NCI-H2196 (cell line): ENCODE measurements at regions not wholly inside any gene's neighbourhood (a gene's known extent, or its start where the extent isn't known, plus 50 kb on each side); places are given as distances from the start of the nearest gene placed in this dataset.
"Not testable (repeated sequence)": the region's sequence is repeated elsewhere in the genome, so short reads cannot be mapped to it uniquely, and the experiment has no call there.

Experiments
- DNase-seq: peaks from one replicate; lab custom pipeline; 2025; ENCODE audit not compliant: unreplicated experiment; lab: John Stamatoyannopoulos, UW

DNA sequence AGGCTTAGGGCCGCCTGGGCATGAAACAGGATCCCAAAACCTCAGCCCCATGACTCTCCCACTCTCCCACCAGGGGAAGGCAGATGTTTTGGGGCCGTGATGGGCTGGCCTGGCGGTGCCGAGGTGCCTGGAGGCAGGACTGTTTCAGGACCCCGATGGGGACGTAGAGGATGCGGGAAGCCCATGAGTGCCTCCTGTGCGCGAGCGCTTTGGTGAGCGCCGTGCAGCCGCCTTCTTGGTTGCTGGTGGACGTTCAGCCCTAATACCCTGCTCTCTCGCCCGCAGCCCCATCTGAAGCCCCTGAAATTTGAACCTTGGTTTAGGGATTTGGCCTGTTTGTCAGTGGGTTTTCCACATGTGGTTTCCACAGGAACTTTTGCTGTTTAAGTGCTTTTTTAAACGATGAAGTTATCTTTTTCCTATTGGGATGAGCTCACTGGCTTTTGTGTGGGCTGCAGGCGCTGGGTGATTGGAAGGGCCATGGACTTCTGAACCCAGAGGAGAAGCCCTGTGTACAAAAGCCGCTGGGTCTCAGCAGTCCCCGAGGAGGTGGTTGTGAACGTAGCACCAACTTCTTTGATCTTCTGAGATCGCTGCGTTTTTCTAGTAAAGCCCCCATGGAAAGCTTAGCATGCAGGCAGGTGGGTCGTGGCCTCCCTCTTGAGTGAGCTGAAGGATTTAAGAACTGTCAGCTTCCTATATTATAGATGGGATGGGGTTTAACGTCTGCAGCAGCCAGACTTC, 145.7 kb downstream of the NPIPB11 start:
- not testable (repeated sequence) for DNase-seq

DNA sequence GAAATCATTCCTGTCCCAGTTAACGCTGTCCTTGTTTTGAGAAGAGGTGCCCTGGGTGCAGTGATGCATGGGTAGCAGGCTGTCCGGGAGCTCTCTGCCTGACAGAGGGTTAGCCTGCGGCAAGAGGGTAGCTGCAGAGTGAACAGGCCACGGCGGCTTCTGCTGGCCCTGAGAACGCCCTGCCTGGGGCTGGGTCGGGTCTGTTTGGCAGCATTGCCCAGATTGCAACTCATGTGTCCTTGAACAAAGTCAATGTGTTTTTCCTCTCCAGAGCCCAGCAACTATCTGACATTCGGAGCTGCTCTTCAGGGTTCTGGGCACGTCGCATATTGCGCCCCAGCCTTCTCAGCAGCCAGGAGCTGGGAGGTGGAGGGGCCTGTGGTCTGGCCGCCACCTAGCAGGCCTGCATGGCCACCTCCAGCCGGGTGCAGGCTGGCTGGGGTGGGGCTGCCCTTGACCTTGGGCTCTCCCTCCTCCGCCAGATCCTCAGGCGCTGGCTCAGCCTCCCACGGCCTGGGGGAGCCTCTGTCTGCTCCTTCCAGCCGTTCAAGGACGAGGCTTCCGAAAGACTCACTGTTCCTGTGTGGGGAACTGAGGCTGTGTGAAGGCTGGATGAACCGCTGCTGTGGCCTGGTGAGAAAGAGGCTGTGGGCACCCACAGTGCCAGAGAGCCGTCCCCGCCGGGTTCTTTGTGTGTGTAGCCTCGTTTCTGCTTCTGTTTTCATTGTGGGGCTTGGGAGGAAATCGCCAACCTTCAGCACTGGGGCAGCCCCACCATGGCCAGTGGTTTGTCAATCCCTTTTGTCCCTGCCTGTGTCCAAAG, 146.7 kb downstream of the NPIPB11 start:
- not testable (repeated sequence) for DNase-seq

DNA sequence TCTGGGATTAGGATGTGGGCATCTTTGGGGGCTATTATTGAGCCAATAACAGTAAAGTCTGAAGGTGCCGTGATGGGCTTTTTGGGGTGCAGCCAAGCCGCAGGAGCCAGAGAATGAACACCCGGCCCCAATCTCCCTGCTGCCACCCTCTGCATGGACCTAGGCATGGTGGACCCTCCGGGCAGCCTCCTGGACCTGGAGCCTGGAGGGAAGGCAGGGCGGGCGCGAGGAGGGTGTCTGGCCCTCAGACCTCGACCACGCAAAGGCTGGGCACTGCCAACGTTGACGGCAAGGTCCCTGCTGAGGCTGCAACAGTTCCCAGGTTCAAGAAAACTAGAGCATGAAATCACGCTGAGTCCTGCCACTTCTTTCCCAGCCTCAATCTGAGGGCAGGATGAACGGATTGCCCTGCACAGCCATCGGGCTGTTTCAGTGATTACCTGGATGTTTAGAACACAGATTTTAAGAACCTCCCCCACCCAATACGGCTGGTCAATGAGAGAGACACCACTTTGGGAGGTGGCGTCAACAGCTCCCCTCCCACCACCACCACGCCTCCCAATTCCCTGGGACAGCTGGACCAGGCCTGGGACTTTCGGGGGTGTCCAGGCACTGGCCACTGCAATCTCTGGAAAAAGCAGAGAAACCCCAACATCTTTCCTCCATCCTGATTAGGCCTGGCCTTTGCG, 147.4 kb downstream of the NPIPB11 start:
- not testable (repeated sequence) for DNase-seq

DNA sequence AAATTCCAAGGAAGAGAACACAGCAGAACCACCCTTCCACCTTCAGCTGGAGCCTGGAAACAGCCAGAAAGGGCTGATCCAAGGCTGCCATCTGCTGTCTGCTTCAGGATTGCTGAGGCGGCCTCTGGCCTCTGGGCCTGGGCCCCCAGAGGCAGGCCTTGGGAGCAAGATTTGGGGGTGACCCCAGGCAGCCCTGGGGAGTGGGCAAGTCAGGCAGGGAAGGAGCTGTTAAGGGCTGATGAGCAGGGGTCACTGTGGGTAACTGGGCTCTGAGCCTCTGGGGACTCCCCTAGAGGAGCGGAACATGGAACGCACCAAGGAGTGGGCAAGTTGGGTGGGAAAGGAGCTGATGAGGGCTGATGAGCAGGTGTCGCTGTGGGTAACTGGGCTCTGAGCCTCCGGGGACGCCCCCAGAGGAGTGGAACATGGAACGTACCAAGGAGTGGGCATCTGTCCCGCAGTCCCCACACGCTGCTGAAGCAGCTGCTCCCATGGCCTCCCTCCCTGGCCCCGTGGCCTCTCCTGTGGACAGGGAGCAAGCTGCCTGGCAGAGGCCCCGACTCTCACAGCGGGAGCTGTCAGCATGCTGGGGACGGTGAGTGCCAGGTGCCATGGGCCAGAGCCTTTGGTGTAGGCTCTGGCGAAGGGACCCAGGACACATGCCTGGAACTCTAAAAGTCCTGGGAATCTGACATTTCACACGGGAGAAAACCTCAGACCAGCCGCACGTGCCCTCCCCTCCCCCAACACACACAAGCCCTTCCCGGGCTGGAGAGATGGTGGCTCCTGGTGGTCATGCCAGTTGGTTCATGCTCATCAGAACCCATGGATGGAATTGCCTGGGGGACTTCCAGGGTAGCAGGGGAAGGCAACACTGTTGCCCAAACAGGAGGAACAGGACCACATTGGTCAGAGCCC, 148.8 kb downstream of the NPIPB11 start:
- not testable (repeated sequence) for DNase-seq

DNA sequence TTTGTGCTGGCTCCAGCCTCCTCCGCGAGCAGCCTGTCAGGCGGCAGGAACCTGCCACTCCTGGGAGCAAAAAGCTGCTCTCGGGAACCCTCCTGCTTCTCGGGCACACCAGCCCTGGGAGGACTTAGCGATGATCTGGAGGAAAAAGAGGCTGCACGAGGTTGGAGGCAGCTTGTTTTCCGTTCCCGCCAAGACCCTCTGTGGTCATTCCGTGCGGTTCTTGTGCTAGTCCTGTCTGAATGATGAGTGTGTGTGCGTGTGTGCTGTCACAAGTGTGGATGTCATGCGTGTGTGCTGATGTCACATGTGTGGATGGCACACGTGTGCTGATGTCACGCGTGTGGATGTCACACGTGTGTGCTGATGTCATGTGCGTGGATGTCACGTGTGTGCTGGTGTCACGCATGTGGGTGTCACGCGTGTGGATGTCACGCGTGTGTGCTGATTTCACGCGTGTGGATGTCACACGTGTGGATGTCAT, 150.0 kb downstream of the NPIPB11 start:
- DNase-seq = no peak

DNA sequence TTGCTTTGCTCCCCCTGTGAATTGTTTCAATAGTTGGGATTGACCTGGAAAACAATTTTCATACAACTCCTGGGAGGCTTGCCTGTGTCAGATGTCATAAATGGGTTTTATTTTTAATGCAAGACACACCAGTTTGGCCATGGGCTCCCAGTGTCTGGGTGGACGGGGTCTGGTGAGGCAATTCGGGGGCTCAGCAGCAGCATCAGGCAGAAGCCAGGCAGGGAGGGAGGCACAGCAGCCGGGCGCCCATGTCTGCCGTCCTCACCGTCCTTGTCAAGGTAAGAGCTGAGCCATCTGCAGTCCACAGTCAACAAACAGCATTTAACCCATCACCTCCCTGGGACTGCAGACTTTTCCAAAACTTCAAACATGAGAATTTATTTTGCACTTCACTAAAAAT, 150.6 kb downstream of the NPIPB11 start:
- not testable (repeated sequence) for DNase-seq

DNA sequence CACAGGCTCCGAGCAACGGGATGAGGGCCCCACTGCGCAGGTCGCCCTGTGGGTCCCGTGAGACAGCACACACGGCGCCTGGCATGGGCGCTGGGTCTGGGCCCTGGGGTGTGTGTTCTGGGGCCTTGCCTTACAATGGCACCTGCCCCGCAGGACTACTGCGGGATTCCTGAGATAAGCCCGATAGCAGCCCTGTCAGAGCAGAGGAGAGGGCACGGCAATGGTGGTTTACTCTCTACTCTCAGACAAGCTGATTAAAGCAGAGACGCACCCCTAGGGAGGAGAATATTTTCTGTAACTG, 151.1 kb downstream of the NPIPB11 start:
- not testable (repeated sequence) for DNase-seq

DNA sequence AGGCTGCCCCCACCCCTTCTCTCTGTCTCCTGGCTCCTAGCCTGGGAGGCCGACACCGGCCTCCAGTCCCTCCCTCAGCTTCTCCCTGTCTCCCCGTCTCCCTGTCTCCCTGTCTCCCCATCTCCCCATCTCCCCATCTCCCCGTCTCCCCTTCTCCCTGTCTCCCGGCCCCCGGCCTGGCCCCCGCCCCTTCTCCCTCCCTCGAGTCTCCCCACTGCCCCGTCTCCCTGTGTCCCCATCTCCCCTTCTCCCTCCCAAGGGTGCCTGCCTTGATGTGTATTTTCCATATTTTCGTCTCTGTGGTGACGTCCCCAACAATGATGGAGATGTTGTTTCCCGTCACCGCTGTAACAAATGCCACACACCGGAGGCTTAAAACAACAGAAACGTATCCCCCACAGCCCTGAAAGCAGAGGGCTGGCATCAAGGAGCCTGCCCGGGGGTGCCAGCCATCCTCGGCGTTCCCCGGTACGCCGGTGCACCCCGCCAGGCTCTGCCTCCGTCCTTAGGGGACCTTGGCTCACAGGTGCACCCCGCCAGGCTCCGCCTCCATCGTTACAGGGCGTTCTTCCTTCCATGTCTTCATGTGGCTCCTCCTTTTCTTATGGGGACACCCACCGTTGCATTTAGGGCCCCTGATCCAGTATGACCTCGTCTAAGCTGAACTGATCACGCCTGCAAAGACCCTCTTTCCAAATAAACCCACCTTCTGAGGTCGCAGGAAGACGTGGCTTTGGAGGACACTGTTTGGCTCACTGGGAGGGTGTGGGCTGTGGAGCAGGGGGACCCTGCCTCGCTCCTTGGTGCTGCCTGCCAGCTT, 151.6 kb downstream of the NPIPB11 start:
- DNase-seq = no peak

DNA sequence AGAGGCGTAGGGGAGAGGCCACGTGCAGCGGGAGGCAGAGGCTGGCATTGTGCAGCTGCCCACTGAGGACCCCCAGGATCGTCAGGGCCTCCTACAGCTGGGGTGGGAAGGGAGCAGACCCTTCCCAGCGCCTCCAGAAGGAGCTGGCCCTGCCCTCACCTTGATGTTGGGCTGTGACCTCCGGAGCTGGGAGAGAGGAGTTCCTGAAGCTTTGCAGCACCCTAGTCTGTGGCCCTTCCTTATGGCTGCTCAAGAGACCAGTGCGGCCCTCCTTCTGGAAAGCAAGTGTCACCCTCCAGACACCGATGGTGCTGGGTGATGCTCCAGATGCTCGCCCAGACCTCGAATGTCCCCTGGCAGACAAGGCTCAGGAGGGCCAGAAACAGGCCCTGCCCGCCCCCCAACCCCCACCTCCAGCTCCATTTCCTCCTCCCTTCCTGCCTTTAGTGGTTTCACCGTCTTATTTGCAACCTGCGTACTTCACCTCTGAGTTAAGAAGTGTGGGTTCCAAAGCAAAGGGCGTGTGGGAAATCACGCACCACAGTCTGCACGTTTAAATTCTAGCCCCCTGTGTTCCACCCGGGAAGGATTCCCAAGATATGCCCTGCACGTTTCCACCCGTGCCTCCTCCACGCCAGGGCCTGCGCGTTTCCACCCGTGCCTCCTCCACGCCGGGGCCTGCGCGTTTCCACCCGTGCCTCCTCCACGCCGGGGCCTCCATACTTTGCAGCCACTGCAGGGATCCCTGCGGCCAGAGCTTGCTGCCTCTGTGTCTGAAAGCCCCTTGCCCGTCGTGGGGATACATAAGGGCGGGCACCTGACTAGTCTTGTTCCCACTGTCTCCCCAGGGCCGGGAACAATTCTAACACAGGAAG, 152.6 kb downstream of the NPIPB11 start:
- not testable (repeated sequence) for DNase-seq

DNA sequence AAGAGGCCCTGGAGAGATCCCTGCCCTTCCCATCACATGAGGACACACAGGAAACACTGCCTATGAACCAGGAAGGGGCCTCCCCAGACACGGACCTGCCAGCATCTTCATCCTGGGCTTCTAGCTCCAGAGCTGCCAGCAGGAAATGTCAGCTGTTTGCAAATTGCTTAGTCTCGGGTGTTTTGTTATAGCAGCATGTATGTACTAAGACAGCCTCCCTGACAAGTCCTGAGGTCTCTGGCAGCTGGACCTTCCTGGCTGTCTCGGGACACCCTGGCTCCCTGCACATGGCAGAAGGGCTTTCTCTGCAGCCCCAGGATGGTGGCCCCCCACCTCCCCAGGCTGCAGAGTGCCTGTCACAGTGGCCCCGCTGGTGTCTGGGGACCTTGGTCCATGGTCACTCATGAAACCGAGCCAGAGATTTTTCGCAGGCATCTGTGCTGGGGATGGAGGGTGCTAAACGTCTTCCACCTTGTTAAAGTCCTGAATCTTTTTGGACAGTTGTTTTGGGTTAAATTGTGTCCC, 153.4 kb downstream of the NPIPB11 start:
- not testable (repeated sequence) for DNase-seq

DNA sequence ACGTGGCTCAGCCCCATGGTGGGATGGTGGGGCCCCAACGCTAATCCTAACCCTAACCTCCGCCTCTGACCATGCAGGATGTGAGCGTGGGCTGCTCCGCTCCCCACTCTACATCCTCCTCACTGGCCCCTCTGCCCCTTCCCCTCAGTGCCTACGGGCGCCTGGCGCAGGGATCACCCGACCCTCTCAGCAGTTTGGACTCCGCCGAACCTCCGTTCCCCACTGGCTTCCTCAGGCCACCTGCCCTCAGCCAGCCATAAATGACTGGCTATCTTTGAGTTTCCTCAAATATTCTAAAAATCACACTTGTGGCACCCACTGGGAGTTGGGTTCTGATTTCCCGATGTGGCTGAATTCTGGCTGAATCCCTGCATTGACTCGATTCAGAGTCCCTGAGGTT, 154.2 kb downstream of the NPIPB11 start:
- DNase-seq = not testable (repeated sequence)

DNA sequence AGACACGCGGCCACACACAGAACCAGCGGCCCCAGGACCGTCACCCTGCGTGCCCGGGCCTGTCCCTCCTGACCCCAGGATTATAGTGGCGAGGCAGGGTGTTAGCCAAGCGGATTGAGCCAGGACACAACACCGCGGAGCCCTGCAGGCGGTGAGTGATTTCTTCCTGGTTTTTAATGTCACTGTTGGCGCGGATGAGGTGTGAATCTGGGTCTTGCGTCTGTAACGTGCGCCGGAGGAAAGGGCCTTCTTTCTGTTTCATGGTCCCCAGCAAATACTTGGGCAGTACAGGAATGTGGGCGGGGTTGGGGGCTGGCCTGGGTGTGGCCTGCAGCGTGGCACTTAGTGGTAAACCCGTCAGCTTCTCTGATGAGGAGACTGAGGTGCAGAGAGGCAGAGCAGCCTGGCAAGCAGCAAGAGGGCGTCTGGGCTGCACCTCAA, 154.9 kb downstream of the NPIPB11 start:
- not testable (repeated sequence) for DNase-seq

DNA sequence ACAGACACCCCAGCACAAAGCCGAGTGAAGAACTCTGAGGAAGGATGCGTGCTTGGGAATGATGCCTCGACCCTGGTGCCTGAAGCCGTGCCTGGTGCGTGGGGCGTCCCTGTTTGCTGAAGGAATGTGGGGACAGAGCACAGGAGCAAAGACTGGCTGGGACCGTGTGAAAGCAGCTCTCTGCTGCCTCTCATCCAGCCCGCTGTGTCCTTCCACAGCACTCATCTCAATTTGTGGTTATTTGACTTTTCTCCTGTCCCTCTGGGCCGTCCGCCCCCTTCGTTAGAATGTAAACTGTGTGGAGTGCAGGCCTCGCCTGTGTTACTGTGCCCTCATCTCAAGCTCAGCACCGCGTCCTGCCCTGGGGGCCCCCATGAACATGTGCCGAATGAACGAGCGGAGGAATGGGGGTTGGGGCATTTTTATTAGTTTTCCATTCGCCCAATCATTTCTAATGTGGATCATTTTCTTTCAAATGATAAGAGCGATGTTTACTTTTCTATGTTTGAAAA, 155.5 kb downstream of the NPIPB11 start:
- not testable (repeated sequence) for DNase-seq

DNA sequence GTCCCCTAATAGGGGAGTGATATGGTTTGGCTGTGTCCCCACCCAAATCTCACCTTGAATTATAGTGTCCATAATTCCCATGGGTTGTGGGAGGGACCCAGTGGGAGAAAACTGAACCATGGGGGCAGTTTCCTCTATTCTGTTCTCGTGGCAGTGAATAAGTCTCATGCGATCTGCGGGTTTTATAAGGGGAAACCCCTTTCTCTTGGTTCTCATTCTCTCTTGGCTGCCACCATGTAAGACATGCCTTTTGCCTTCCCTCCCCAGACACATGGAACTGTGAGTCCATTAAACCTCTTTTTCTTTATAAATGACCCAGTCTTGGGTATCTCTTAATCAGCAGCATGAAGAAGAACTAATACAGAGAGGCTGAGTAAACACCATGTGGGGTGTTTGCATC, 156.0 kb downstream of the NPIPB11 start:
- DNase-seq = not testable (repeated sequence)

DNA sequence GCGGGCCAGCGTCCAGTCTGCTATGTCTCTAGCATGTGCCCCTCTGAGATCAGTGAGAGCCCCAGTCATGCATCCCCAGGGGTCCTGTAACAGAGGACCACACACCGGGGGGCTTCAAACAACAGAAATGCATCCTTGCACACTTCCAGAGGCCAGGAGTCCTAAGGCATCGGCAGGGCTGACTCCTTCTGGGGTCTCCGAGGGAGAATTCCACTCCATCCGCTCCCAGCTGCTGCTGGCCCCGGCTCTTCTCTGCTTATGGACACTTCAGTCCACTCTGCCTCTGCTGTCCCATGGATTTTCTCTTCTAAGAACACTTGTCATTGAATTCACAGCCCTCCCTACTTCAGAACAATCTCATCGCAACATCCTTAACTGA, 157.6 kb downstream of the NPIPB11 start:
- not testable (repeated sequence) for DNase-seq

DNA sequence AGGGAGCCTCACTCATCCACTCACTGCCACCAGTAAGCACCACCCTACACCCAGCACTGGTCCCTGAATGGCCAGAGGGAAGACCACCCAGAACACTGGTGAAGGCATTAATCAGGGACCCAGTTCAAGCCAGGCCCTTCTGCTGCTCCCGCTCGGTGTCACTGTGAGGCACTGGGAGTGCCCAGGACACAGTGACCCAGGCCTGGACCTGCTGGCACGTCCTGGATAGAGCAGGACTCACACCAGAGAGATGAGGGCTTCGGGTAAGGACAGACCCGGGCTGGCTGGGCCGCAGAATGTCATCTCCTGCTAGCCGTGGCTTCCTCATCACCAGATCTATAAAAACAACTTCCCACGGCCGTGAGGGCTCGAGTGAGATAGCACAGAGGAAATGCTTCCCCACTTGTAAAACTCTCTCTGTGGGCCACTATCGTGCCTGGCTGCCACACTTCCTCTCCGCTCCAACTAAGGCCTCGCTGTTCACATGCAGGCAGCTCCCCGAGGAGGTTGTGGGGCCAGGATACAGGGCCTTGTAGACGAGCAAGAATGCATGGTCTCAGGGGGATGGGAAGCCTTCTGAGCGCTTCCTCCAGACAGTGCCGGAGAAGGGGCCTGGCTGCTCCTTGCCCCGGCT, 158.1 kb downstream of the NPIPB11 start:
- not testable (repeated sequence) for DNase-seq

DNA sequence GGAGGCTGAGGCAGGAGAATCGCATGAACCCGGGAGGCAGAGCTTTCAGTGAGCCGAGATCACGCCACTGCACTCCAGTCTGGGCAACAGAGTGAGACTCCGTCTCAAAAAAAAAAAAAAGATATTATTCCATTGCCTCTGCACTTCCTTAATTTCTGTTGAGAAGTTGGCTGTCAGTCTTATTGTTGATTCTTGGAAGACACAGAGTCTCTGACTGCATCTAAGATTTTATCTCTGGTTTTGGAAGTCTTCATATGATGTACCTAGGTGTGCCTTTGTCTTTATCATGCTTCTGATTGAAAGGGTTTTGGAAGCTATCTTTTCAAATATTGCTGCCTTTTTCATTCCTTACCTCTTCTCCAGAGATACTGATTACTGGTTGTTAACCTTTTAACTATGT, 160.4 kb downstream of the NPIPB11 start:
- not testable (repeated sequence) for DNase-seq

DNA sequence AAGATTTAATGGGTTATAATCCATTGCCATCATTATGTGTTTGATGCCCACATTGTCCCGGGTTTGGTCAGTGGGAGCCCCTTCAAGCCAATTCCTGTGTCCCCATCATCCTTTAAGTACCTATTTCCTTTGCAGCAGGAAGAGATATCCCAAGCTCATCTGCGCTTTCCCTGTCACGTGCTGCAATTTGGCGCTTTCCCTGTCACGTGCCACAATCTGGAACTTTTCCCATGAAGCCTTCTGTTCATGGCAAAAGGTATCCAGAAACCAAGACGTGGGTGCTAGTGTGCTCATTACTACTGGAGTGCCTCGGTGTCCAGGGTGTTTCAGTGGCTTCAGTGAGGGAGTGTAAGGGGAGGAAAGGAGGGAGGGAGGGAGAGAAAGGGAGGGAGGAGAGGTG, 168.5 kb downstream of the NPIPB11 start:
- DNase-seq = no peak
